Loucy (cell line): ENCODE measurements at regions not wholly inside any gene's neighbourhood (a gene's known extent, or its start where the extent isn't known, plus 50 kb on each side); places are given as distances from the start of the nearest gene placed in this dataset.

ENCODE experiments used
- CTCF ChIP-seq: fragments of 200-600 bp; sonication (generic); conservative IDR thresholded peaks from 2 replicates; pipeline ENCODE4 v1.5.1; 2014; ENCODE audit warnings: mild to moderate bottlenecking, antibody characterized with exemption, low read length
- EZH2phosphoT487 ChIP-seq: fragments of 200-600 bp; IDR thresholded peaks from 2 replicates; pipeline ENCODE4 v1.6.1; 2018; ENCODE audit warnings: antibody characterized with exemption, mild to moderate bottlenecking, moderate library complexity, borderline replicate concordance

DNA sequence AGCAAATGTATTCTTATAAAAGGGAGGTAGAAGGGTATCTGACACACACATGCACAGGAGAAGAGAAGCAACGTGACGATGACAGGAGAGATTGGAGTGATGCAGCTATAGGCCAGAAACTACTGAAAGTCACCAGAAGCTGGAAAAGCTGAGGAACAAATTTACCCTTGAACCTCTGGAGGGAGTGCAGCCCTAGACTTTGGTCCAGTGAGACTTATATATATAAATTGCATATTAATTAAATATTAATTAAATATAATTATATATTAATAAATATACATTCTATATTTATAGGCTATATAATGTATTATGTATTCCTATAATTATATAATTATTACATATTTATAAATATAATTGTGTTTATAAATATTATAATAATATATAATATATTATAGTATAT is 96.5 kb upstream of the LMCD1 start:
- TF ChIP-seq CTCF (no peak), EZH2phosphoT487 (no peak)
